ENCODE measurements at regions not wholly inside any gene's neighbourhood (a gene's known extent, or its start where the extent isn't known, plus 50 kb on each side); places are given as distances from the start of the nearest gene placed in this dataset.

DNA sequence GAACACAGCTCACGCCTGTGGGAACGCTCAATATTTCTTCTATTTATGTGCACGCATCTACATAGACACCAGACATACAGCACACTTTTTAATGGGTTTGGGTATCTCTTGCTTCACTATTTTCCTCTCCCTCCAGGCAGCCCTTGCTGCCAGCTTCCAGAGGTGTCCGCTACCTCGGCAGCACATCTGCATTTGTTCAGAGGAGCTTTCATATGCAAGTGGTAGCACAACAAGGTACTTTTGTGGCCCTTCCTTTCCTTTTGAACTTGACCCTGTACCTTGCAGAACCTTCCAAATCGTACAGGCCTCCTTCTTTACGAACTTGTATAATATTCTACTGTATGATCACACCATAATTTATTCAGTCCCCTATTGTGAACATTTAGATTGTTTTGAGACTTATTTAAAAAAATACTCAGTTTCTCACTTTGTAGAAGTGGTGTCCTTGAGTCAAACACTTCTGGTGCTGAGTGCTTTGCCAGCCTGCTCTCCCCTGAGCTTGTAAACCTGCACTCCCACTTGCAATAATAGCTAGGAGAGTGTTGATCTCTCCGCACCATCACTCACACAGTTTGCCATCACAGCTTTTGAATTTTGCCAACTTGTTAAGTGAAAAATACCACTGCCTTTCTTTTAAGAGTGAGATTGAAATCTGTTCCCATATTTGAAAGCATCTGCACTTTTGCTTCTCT, 106.0 kb upstream of the ZNF32 start:
- TF ChIP-seq, protein P1, sequence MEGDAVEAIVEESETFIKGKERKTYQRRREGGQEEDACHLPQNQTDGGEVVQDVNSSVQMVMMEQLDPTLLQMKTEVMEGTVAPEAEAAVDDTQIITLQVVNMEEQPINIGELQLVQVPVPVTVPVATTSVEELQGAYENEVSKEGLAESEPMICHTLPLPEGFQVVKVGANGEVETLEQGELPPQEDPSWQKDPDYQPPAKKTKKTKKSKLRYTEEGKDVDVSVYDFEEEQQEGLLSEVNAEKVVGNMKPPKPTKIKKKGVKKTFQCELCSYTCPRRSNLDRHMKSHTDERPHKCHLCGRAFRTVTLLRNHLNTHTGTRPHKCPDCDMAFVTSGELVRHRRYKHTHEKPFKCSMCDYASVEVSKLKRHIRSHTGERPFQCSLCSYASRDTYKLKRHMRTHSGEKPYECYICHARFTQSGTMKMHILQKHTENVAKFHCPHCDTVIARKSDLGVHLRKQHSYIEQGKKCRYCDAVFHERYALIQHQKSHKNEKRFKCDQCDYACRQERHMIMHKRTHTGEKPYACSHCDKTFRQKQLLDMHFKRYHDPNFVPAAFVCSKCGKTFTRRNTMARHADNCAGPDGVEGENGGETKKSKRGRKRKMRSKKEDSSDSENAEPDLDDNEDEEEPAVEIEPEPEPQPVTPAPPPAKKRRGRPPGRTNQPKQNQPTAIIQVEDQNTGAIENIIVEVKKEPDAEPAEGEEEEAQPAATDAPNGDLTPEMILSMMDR (IDR thresholded peaks at IDR 0.05) = no peak
- no peak for TF ChIP-seq POLR2AphosphoS5 (IDR thresholded peaks at IDR 0.05)
- no peak for TF ChIP-seq POLR2A (IDR thresholded peaks at IDR 0.05)

Measured in gastroesophageal sphincter (tissue), 3 donors.